Neural progenitor cell (in vitro differentiated cells): ENCODE measurements at regions not wholly inside any gene's neighbourhood (a gene's known extent, or its start where the extent isn't known, plus 50 kb on each side); places are given as distances from the start of the nearest gene placed in this dataset.
"Not testable (repeated sequence)": the region's sequence is repeated elsewhere in the genome, so short reads cannot be mapped to it uniquely, and the experiment has no call there.

Experiments
- EZH2 ChIP-seq: fragments of 200-600 bp; sonication (generic); IDR thresholded peaks from 2 replicates; pipeline ENCODE4 v1.6.1; 2017; ENCODE audit warnings: antibody characterized with exemption, mild to moderate bottlenecking, moderate library complexity
- TF ChIP-seq, protein P1 (sequence below): fragments of 200-600 bp; sonication (generic); IDR thresholded peaks from 2 replicates; pipeline ENCODE4 v1.5.1; 2017; ENCODE audit warnings: antibody characterized with exemption, mild to moderate bottlenecking

DNA sequence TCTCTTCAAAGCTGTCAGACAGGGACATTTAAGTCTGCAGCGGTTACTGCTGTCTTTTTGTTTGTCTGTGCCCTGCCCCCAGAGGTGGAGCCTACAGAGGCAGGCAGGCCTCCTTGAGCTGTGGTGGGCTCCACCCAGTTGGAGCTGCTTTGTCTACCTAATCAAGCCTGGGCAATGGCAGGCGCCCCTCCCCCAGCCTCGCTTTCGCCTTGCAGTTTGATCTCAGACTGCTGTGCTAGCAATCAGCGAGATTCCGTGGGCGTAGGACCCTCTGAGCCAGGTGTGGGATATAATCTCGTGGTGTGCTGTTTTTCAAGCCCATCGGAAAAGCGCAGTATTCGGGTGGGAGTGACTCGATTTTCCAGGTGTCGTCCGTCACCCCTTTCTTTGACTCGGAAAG lies 648.1 kb upstream of the RAG2 start:
- not testable (repeated sequence) for TF ChIP-seq EZH2
- TF ChIP-seq, protein P1, sequence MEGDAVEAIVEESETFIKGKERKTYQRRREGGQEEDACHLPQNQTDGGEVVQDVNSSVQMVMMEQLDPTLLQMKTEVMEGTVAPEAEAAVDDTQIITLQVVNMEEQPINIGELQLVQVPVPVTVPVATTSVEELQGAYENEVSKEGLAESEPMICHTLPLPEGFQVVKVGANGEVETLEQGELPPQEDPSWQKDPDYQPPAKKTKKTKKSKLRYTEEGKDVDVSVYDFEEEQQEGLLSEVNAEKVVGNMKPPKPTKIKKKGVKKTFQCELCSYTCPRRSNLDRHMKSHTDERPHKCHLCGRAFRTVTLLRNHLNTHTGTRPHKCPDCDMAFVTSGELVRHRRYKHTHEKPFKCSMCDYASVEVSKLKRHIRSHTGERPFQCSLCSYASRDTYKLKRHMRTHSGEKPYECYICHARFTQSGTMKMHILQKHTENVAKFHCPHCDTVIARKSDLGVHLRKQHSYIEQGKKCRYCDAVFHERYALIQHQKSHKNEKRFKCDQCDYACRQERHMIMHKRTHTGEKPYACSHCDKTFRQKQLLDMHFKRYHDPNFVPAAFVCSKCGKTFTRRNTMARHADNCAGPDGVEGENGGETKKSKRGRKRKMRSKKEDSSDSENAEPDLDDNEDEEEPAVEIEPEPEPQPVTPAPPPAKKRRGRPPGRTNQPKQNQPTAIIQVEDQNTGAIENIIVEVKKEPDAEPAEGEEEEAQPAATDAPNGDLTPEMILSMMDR, result not testable (repeated sequence)
